ENCODE measurements at regions not wholly inside any gene's neighbourhood (a gene's known extent, or its start where the extent isn't known, plus 50 kb on each side); places are given as distances from the start of the nearest gene placed in this dataset.

GRCh38 chr12:91924827-91925226, 220.8 kb downstream of the BTG1 start:
- no peak for TF ChIP-seq SUZ12 (IDR thresholded peaks at IDR 0.05; ENCODE audit: extremely low read depth, insufficient read depth, insufficient read length)
- TF ChIP-seq ZNF274 (IDR thresholded peaks at IDR 0.05; ENCODE audit: low read depth, low read length), result no peak
- TF ChIP-seq YY1 (IDR thresholded peaks at IDR 0.05; ENCODE audit: insufficient read depth, insufficient read length), result no peak
